Hepatocyte (in vitro differentiated cells): ENCODE measurements at regions not wholly inside any gene's neighbourhood (a gene's known extent, or its start where the extent isn't known, plus 50 kb on each side); places are given as distances from the start of the nearest gene placed in this dataset.
"Not testable (repeated sequence)": the region's sequence is repeated elsewhere in the genome, so short reads cannot be mapped to it uniquely, and the experiment has no call there.

ENCODE experiments used
- DNase-seq: peaks from one replicate; pipeline ENCODE4 v3.0.0-alpha.2; 2016; ENCODE audit warnings: low spot score
- H2AFZ ChIP-seq: fragments of 200-600 bp; sonication (generic); 2 replicates; pipeline ENCODE4 v1.6.0; 2016; ENCODE audit warnings: antibody characterized with exemption, mild to moderate bottlenecking
- H3K27ac ChIP-seq: fragments of 200-600 bp; sonication (generic); 2 replicates; pipeline ENCODE4 v1.5.1; 2016; ENCODE audit warnings: mild to moderate bottlenecking
- H3K27me3 ChIP-seq: fragments of 200-600 bp; sonication (generic); 2 replicates; pipeline ENCODE4 v1.6.1; 2016
- H3K36me3 ChIP-seq: fragments of 200-600 bp; sonication (generic); replicated peaks from 2 replicates; pipeline ENCODE4 v1.5.1; 2016; ENCODE audit warnings: low read depth; ENCODE audit not compliant: insufficient read depth
- H3K4me1 ChIP-seq: fragments of 200-600 bp; sonication (generic); 2 replicates; pipeline ENCODE4 v1.5.1; 2016; ENCODE audit warnings: mild to moderate bottlenecking, moderate library complexity; ENCODE audit not compliant: insufficient read depth
- H3K4me2 ChIP-seq: fragments of 200-600 bp; sonication (generic); 2 replicates; pipeline ENCODE4 v1.6.0; 2016
- H3K4me3 ChIP-seq: fragments of 200-600 bp; sonication (generic); 2 replicates; pipeline ENCODE4 v1.5.1; 2016; ENCODE audit warnings: mild to moderate bottlenecking
- H3K79me2 ChIP-seq: fragments of 200-600 bp; sonication (generic); 2 replicates; pipeline ENCODE4 v1.6.0; 2017; ENCODE audit warnings: mild to moderate bottlenecking
- H3K9me2 ChIP-seq: fragments of 200-600 bp; sonication (generic); replicated peaks from 2 replicates; pipeline ENCODE4 v1.6.0; 2017; ENCODE audit warnings: mild to moderate bottlenecking; ENCODE audit not compliant: insufficient read depth
- H3K9me3 ChIP-seq: fragments of 200-600 bp; sonication (generic); 2 replicates; pipeline ENCODE4 v1.5.1; 2016; ENCODE audit warnings: low read depth, mild to moderate bottlenecking
- H4K20me1 ChIP-seq: fragments of 200-600 bp; sonication (generic); 2 replicates; pipeline ENCODE4 v1.6.0; 2016; ENCODE audit warnings: mild to moderate bottlenecking; ENCODE audit not compliant: insufficient read depth, poor library complexity, severe bottlenecking
- EZH2 ChIP-seq: fragments of 200-600 bp; sonication (generic); IDR thresholded peaks from 2 replicates; pipeline ENCODE4 v1.6.1; 2016; ENCODE audit warnings: antibody characterized with exemption, mild to moderate bottlenecking, borderline replicate concordance
- EZH2phosphoT487 ChIP-seq: fragments of 200-600 bp; sonication (generic); IDR thresholded peaks from one replicate; pipeline ENCODE4 v1.6.1; 2018; ENCODE audit warnings: antibody characterized with exemption, mild to moderate bottlenecking, low read depth, moderate library complexity; ENCODE audit not compliant: unreplicated experiment, severe bottlenecking
- WGBS: methylation state at CpG from one replicate; pipeline ENCODE4 v1.1.6; 2016; ENCODE audit warnings: low lambda C conversion rate; ENCODE audit errors: missing lambda C conversion rate; 5-methylcytosine and 5-hydroxymethylcytosine counted together
- TF ChIP-seq, protein P1 (sequence below): fragments of 200-600 bp; sonication (generic); IDR thresholded peaks from 2 replicates; pipeline ENCODE4 v1.5.1; 2016; ENCODE audit warnings: antibody characterized with exemption, mild to moderate bottlenecking; ENCODE audit not compliant: poor library complexity

- Histone ChIP-seq H2AFZ (no peak overlapping the region), H3K79me2 (no peaks in the 10 kb centered on the region), H3K4me3 (no peak overlapping the region), H3K4me2 (no peak overlapping the region), H4K20me1 (no peaks in the 10 kb centered on the region), H3K9me2 (no peaks in the 10 kb centered on the region), H3K27ac (no peak overlapping the region), H3K27me3 (no peaks in the 10 kb centered on the region), H3K4me1 (no peaks in the 10 kb centered on the region), H3K9me3 (no peaks in the 10 kb centered on the region), H3K36me3 (no peaks in the 10 kb centered on the region)
- TF ChIP-seq, protein P1, sequence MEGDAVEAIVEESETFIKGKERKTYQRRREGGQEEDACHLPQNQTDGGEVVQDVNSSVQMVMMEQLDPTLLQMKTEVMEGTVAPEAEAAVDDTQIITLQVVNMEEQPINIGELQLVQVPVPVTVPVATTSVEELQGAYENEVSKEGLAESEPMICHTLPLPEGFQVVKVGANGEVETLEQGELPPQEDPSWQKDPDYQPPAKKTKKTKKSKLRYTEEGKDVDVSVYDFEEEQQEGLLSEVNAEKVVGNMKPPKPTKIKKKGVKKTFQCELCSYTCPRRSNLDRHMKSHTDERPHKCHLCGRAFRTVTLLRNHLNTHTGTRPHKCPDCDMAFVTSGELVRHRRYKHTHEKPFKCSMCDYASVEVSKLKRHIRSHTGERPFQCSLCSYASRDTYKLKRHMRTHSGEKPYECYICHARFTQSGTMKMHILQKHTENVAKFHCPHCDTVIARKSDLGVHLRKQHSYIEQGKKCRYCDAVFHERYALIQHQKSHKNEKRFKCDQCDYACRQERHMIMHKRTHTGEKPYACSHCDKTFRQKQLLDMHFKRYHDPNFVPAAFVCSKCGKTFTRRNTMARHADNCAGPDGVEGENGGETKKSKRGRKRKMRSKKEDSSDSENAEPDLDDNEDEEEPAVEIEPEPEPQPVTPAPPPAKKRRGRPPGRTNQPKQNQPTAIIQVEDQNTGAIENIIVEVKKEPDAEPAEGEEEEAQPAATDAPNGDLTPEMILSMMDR, result no peak
- TF ChIP-seq EZH2 (no peak), EZH2phosphoT487 (no peak)
- no peak for DNase-seq
- 86% methylated on average over 6 of the region's 6 CpGs for WGBS
These were observed 782.2 kb upstream of the NCAM2 start for GRCh38 chr21:20215959-20216358.

DNA sequence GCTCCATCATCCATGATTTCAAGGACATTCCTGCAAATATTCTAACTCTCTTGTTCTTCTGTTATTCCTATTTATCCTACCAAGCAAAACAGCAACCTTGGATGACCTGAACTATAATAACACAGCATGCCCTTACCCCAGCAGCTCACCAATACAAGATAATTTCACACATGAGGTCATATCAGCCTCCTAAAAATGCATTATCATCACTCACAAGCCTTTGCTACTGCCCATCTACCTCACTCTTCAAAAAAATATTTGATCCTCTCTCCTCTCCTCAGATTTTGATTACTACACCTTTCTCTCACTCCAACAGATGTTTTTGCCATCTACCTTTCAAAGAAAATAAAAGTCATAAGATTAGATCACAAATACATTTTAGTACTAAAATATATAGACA, 777.6 kb upstream of the NCAM2 start:
- Histone ChIP-seq H4K20me1 (no peaks in the 10 kb centered on the region), H3K36me3 (no peaks in the 10 kb centered on the region), H2AFZ (no peak overlapping the region), H3K4me2 (no peak overlapping the region), H3K4me3 (no peak overlapping the region), H3K9me2 (no peaks in the 10 kb centered on the region), H3K79me2 (no peaks in the 10 kb centered on the region), H3K9me3 (no peaks in the 10 kb centered on the region), H3K27me3 (no peaks in the 10 kb centered on the region), H3K27ac (no peak overlapping the region), H3K4me1 (no peaks in the 10 kb centered on the region)
- DNase-seq, result no peak
- no peak for TF ChIP-seq EZH2
- TF ChIP-seq, protein P1, result no peak
- TF ChIP-seq EZH2phosphoT487, result no peak

DNA sequence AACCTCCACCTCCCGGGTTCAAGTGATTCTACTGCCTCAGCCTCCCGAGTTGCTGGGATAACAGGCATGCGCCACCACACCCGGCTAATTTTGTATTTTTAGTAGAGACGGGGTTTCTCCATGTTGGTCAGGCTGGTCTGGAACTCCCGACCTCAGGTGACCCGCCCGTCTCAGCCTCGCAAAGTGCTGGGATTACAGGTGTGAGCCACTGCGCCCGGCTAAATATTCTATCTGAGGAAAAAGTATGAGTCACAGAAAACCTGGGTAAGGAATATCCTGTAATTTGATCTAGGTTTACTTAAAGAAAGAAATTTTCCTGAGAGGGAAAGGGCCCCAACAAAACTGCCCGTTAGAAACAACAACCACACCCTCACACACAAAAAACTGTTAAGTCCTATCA, 776.2 kb upstream of the NCAM2 start:
- not testable (repeated sequence) for H3K4me1 ChIP-seq, H3K36me3 ChIP-seq, DNase-seq, H2AFZ ChIP-seq, H3K9me3 ChIP-seq, H3K4me3 ChIP-seq, H3K79me2 ChIP-seq, H3K27me3 ChIP-seq, H4K20me1 ChIP-seq, H3K9me2 ChIP-seq, H3K4me2 ChIP-seq, H3K27ac ChIP-seq
- 94% methylated on average over 12 of the region's 12 CpGs for WGBS

DNA sequence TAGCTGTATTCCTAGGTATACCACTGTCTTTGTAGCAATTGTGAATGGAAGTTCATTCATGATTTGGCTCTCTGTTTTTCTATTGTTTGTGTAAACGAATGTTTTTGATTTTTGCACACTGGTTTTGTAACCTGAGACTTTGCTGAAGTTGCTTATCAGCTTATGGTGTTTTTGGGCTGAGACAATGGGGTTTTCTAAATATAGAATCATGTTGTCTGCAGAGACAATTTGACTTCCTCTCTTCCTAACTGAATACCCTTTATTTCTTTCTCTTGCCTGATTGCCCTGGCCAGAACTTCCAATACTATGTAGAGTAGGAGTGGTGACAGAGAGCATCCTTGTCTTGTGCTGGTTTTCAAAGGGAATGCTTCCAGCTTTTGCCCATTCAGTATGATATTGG, 761.6 kb upstream of the NCAM2 start:
- not testable (repeated sequence) for H3K27me3 ChIP-seq, H3K27ac ChIP-seq, DNase-seq, H4K20me1 ChIP-seq, H3K9me2 ChIP-seq, H2AFZ ChIP-seq, H3K4me3 ChIP-seq, H3K4me2 ChIP-seq, H3K9me3 ChIP-seq, H3K36me3 ChIP-seq, H3K4me1 ChIP-seq, H3K79me2 ChIP-seq
- WGBS, result 40% methylated on average over 1 of the region's 1 CpG

- Histone ChIP-seq H2AFZ (no peak overlapping the region), H3K9me2 (no peaks in the 10 kb centered on the region), H3K4me1 (no peaks in the 10 kb centered on the region), H3K27me3 (no peaks in the 10 kb centered on the region), H3K4me3 (no peak overlapping the region), H3K27ac (no peak overlapping the region), H3K79me2 (no peaks in the 10 kb centered on the region), H3K4me2 (no peak overlapping the region), H4K20me1 (no peaks in the 10 kb centered on the region), H3K9me3 (no peaks in the 10 kb centered on the region), H3K36me3 (no peaks in the 10 kb centered on the region)
- DNase-seq, result no peak
- TF ChIP-seq EZH2phosphoT487 (no peak), EZH2 (no peak)
- TF ChIP-seq, protein P1, result no peak
- WGBS, result 60% methylated on average over 1 of the region's 1 CpG
These were observed 748.8 kb upstream of the NCAM2 start for GRCh38 chr21:20249401-20249800.
